Choroid plexus epithelial cell (primary cell): ENCODE measurements at regions not wholly inside any gene's neighbourhood (a gene's known extent, or its start where the extent isn't known, plus 50 kb on each side); places are given as distances from the start of the nearest gene placed in this dataset.

Experiments
- DNase-seq: peaks from one replicate; pipeline ENCODE4 v3.0.0-alpha.2; 2010; ENCODE audit warnings: low read depth
- H3K4me3 ChIP-seq: 2 replicates; pipeline ENCODE4 v1.5.1; 2011; ENCODE audit warnings: low read depth, mild to moderate bottlenecking, control low read depth, low read length, moderate library complexity
- TF ChIP-seq, protein P1 (sequence below): conservative IDR thresholded peaks from 2 replicates; pipeline ENCODE4 v1.5.1; 2011; ENCODE audit warnings: low read depth, mild to moderate bottlenecking, control low read depth, inconsistent platforms, low read length, moderate library complexity

DNA sequence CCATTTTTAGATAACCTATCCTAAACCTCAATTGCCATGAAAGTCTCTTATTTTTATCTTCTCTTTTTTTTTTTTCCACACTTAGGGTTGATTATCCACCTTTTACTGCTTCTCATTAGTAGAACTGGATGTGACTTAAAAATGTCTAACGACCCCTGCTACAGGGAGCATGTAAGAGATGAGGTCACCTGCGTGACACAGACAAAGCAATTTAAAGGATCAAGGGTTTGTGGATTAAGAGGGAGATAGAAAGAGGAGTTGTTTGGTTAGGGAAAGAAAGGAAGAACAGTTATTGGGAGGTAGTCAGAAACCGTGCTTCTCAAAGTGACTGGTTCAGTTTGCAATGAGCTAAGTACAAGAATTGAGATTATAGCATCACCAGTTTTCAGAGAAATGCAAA lies 239.1 kb downstream of the ALX1 start:
- H3K4me3 ChIP-seq, result no peak overlapping the region
- no peak for DNase-seq
- TF ChIP-seq, protein P1, sequence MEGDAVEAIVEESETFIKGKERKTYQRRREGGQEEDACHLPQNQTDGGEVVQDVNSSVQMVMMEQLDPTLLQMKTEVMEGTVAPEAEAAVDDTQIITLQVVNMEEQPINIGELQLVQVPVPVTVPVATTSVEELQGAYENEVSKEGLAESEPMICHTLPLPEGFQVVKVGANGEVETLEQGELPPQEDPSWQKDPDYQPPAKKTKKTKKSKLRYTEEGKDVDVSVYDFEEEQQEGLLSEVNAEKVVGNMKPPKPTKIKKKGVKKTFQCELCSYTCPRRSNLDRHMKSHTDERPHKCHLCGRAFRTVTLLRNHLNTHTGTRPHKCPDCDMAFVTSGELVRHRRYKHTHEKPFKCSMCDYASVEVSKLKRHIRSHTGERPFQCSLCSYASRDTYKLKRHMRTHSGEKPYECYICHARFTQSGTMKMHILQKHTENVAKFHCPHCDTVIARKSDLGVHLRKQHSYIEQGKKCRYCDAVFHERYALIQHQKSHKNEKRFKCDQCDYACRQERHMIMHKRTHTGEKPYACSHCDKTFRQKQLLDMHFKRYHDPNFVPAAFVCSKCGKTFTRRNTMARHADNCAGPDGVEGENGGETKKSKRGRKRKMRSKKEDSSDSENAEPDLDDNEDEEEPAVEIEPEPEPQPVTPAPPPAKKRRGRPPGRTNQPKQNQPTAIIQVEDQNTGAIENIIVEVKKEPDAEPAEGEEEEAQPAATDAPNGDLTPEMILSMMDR, result no peak

DNA sequence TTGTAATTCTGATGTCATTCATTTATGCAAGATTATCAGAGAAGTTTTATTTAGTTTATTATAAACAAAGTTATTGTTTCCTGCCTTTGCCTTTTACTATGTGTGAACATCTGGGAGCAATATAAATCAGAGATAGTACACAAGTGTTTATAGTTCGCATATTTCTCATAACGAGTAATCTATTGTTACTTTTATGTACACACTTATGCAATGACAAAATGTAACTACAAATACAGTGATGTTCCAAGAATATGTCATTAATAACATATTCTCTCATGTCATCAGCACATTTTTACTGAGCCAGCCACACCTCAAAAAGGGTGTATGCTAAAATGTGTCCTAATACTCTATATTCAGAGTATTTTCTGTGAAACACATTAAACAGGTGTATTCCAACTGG lies 243.2 kb downstream of the ALX1 start:
- TF ChIP-seq, protein P1, result no peak
- H3K4me3 ChIP-seq, result no peak overlapping the region
- DNase-seq, result no peak

DNA sequence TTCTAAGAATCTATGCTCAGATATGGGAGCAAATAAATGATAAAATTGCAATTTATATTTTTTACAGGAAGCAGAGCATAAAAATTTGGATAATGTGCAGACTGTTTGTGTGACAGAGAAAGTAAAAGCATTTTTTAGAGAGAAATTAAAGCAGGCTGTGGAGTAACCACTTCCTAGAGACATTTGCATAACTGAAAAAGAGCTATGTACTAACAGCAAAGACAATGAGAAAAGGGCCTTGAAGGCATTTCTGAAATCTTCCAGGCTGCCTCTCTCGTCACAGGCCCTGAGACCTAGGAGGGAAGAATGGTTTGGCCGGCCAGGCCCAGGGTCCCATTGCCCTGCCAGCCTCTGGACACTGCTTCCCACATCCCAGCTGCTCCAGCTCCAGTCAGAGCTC lies 247.2 kb downstream of the ALX1 start:
- TF ChIP-seq, protein P1, result no peak
- DNase-seq, result no peak
- no peak overlapping the region for H3K4me3 ChIP-seq

DNA sequence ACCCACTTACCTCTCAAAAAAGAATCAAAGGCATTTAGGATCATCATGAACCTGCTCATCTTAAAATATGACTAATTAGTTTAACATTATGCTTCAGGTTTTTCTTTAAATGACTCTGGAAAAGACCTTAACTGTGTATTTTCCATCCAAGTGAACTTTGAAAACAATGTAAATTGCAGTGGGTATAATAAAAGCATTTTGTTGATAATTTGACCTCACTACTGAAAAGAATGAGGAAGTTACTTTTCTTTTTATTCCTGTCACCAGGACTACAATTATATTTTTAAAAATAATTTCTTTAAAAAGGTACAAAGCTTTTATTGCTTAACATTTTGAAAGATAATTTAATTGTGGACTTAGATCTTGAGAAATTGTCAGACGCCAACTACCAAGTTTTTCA lies 249.9 kb downstream of the ALX1 start:
- TF ChIP-seq, protein P1, result no peak
- no peak overlapping the region for H3K4me3 ChIP-seq
- no peak for DNase-seq

DNA sequence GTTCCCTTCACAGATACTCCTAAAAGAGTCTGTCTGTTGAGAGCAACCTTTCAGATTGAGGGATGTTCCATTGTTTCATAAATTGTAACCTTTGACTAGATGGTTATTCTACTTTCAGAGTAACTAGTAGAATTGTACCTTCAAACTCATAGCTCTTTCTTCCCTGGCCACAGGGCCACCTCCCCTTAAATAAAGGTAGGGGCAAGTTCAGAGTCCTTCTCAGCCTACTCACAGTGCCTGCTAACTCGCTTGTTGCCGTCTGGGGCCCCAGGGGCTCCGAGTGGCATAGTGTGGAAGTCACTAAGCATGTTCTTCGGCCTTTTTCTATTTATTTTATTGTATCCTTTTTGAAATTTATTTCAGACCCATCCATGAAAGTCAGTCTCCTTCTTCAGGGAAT lies 250.4 kb downstream of the ALX1 start:
- TF ChIP-seq, protein P1, result no peak
- DNase-seq, result no peak
- no peak overlapping the region for H3K4me3 ChIP-seq

DNA sequence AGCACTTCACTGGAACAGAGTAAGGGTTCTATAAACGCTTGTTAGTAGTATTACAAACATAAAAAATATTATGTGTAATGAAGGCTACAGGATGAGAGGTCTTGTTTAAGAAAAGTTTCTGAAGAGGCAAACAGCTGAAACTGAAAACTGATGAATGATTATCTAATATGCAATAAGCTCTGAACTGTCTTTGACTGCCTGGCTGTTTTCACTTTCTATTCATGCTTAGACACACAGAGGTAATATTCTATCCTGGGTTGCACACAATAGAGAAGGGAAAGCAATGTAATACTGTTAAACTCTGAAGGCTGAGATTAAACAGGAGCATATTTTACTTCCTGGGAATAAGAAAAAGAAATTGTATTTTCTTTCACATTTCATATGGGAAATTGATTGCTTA lies 251.3 kb downstream of the ALX1 start:
- no peak overlapping the region for H3K4me3 ChIP-seq
- TF ChIP-seq, protein P1, result no peak
- no peak for DNase-seq

DNA sequence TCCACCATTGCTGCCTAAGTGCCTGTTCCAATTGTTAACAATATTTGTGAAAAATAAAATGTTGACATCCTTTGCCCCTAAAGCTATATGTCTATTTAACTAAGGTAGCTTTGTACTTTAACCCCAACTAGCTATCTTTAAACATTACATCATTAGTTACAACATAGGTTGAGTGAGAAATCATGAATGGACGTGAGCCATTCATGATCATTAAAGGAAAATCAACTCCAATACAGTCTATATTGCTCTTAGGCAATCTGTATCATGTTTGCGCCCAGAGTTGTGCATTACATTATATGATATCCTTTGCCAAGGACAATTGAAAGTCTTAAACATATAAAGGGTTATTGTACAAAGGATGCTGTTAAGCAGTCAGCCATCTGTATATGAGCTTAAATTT lies 269.6 kb downstream of the ALX1 start:
- TF ChIP-seq, protein P1, result no peak
- no peak for DNase-seq
- no peak overlapping the region for H3K4me3 ChIP-seq
